GM03348 (cell line): ENCODE measurements at regions not wholly inside any gene's neighbourhood (a gene's known extent, or its start where the extent isn't known, plus 50 kb on each side); places are given as distances from the start of the nearest gene placed in this dataset.
"Not testable (repeated sequence)": the region's sequence is repeated elsewhere in the genome, so short reads cannot be mapped to it uniquely, and the experiment has no call there.

Source experiments
- DNase-seq: peaks from one replicate; pipeline ENCODE4 v3.0.0; 2012; ENCODE audit warnings: low spot score

GRCh38 chr6:92507552-92507951 is 911.8 kb downstream of the EPHA7 start:
- no peak for DNase-seq

GRCh38 chr6:92504509-92504908 is 914.9 kb downstream of the EPHA7 start:
- DNase-seq, result no peak

- no peak for DNase-seq
Observed at GRCh38 chr6:92497281-92497680, 922.1 kb downstream of the EPHA7 start.

GRCh38 chr6:92496527-92496926 is 922.8 kb downstream of the EPHA7 start:
- no peak for DNase-seq

- no peak for DNase-seq
Observed at GRCh38 chr6:92495242-92495641, 924.1 kb downstream of the EPHA7 start.

- DNase-seq, result no peak
Observed at GRCh38 chr6:92485487-92485886, 933.9 kb downstream of the EPHA7 start.

GRCh38 chr6:92479831-92480230 is 939.5 kb downstream of the EPHA7 start:
- no peak for DNase-seq

GRCh38 chr6:92473056-92473455 is 946.3 kb downstream of the EPHA7 start:
- no peak for DNase-seq

- DNase-seq, result no peak
Observed at GRCh38 chr6:92469186-92469828, 950.1 kb downstream of the EPHA7 start.

GRCh38 chr6:92468066-92468465 is 951.3 kb downstream of the EPHA7 start:
- DNase-seq, result no peak

- DNase-seq, result no peak
Observed at GRCh38 chr6:92460133-92460532, 959.2 kb downstream of the EPHA7 start.

GRCh38 chr6:92459606-92460005 is 959.8 kb downstream of the EPHA7 start:
- DNase-seq, result no peak

GRCh38 chr6:92446052-92446451 is 973.3 kb downstream of the EPHA7 start:
- DNase-seq, result no peak

- no peak for DNase-seq
Observed at GRCh38 chr6:92433911-92434310, 985.4 kb downstream of the EPHA7 start.

- DNase-seq, result no peak
Observed at GRCh38 chr6:92431502-92431901, 987.9 kb downstream of the EPHA7 start.

- DNase-seq, result no peak
Observed at GRCh38 chr6:92428448-92428847, 990.9 kb downstream of the EPHA7 start.

GRCh38 chr6:92427453-92427852 is 991.9 kb downstream of the EPHA7 start:
- no peak for DNase-seq

- no peak for DNase-seq
Observed at GRCh38 chr6:92415656-92416055, 1003.7 kb downstream of the EPHA7 start.

GRCh38 chr6:92408350-92408749 is 1011.0 kb downstream of the EPHA7 start:
- DNase-seq, result no peak

GRCh38 chr6:92404281-92404680 is 1015.1 kb downstream of the EPHA7 start:
- DNase-seq, result no peak

GRCh38 chr6:92399911-92400310 is 1019.4 kb downstream of the EPHA7 start:
- DNase-seq, result no peak

- DNase-seq, result not testable (repeated sequence)
Observed at GRCh38 chr6:92388706-92389105, 1030.7 kb downstream of the EPHA7 start.

GRCh38 chr6:92380803-92381601 is 1038.4 kb downstream of the EPHA7 start:
- no peak for DNase-seq

GRCh38 chr6:92377137-92377536 is 1042.2 kb downstream of the EPHA7 start:
- DNase-seq, result no peak
